ENCODE measurements at regions not wholly inside any gene's neighbourhood (a gene's known extent, or its start where the extent isn't known, plus 50 kb on each side); places are given as distances from the start of the nearest gene placed in this dataset.

DNA sequence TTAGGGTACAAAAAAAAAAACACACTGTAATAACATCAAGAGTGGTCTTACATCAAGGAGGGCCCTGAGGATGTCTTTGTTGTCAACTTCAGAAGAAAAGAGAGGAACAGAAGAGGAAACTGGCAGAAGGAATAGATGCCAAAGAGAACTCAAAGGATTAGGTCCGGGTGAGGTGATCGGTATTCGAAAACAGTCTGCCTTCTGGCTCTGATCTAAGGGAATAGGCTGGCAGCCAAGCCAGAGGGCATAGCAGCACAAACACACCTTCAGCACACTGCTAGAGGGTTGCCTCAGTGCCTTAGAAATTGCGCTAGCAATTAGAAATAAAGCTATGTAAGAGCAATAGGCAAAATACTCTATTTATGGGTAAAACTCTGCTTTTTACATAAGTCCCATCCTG, 91.4 kb upstream of the TTC29 start:
- no peak overlapping the region for H3K4me2 ChIP-seq
- no peaks in the 10 kb centered on the region for H3K36me3 ChIP-seq (replicated peaks; ENCODE audit: insufficient read depth, low read depth)
- H3K27me3 ChIP-seq: peaks cover 5% of the 10 kb centered on the region
- no peaks in the 10 kb centered on the region for H3K9me2 ChIP-seq (replicated peaks; ENCODE audit: insufficient read depth)
- no peak for DNase-seq (ENCODE audit: low spot score)
- H4K20me1 ChIP-seq (ENCODE audit: insufficient read depth, poor library complexity, severe bottlenecking): no peaks in the 10 kb centered on the region
- H3K27ac ChIP-seq: no peak overlapping the region
- H2AFZ ChIP-seq: no peak overlapping the region
- TF ChIP-seq EZH2 (IDR thresholded peaks at IDR 0.05; ENCODE audit: borderline replicate concordance) (no peak), EZH2phosphoT487 (IDR thresholded peaks at IDR 0.05; ENCODE audit: low read depth, severe bottlenecking, unreplicated experiment) (no peak), CTCF (IDR thresholded peaks at IDR 0.05; ENCODE audit: poor library complexity) (no peak)
- no peaks in the 10 kb centered on the region for H3K79me2 ChIP-seq
- H3K4me1 ChIP-seq (ENCODE audit: insufficient read depth): no peaks in the 10 kb centered on the region
- WGBS (ENCODE audit: low lambda C conversion rate, missing lambda C conversion rate): 87% methylated on average over 4 of the region's 4 CpGs
- H3K9me3 ChIP-seq (ENCODE audit: low read depth): no peaks in the 10 kb centered on the region
- H3K4me3 ChIP-seq: no peak overlapping the region

DNA sequence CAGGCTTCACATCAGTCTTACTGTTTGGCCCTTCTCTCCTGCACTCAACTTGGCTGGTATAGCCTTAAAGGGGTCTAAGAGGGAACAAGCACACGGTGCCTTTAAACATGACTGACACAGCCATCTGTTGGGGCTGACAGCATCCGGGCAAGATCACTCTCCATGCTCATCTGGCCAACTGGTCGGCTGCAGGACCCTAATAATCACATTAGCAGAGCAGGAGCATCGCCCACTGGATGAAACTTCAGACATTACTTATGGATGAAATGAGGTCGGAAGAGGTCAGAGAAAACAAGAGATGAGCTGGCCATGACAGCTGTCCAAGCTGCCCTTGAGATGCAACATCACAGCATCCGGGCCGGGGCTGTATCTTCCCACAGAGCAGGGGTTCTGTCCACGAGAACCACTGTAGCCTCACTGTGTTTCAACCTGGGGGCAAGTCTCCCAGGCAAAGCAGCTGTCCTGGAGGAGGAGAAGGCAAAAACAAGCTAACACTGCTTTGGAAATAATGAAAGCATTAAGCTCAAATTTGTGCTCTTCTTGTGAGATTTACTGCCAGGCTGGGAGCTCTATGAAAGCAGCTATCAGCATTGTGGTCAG, 94.4 kb upstream of the TTC29 start:
- no peak for DNase-seq (ENCODE audit: low spot score)
- H3K27ac ChIP-seq: no peak overlapping the region
- H4K20me1 ChIP-seq (ENCODE audit: insufficient read depth, poor library complexity, severe bottlenecking): no peaks in the 10 kb centered on the region
- H3K9me3 ChIP-seq (ENCODE audit: low read depth): no peaks in the 10 kb centered on the region
- WGBS (ENCODE audit: low lambda C conversion rate, missing lambda C conversion rate): 93% methylated on average over 8 of the region's 8 CpGs
- H3K79me2 ChIP-seq: no peaks in the 10 kb centered on the region
- H2AFZ ChIP-seq: no peak overlapping the region
- TF ChIP-seq EZH2phosphoT487 (IDR thresholded peaks at IDR 0.05; ENCODE audit: low read depth, severe bottlenecking, unreplicated experiment) (no peak), CTCF (IDR thresholded peaks at IDR 0.05; ENCODE audit: poor library complexity) (no peak), EZH2 (IDR thresholded peaks at IDR 0.05; ENCODE audit: borderline replicate concordance) (no peak)
- no peak overlapping the region for H3K4me2 ChIP-seq
- no peak overlapping the region for H3K4me3 ChIP-seq
- H3K27me3 ChIP-seq: peaks cover 5% of the 10 kb centered on the region
- no peaks in the 10 kb centered on the region for H3K9me2 ChIP-seq (replicated peaks; ENCODE audit: insufficient read depth)
- H3K36me3 ChIP-seq (replicated peaks; ENCODE audit: insufficient read depth, low read depth): no peaks in the 10 kb centered on the region
- H3K4me1 ChIP-seq (ENCODE audit: insufficient read depth): no peaks in the 10 kb centered on the region

DNA sequence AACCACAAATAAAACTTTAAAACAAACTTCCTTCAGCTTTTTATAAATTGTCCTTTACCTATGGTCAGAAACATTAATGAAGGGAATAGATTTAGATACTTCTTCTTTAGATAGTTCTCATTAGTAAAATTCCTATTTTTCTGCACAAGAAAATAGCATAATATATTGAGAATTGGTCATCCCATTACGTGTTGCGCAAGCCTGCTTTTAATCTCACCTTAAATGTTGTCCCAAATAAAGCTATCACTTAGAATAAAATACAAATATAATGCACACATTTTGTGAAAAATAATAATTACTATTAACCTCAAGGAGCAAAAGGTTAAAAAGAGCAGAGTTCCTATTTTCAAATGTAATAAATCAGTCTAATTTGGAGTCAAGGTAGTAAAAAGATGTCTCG, 95.2 kb upstream of the TTC29 start:
- TF ChIP-seq CTCF (IDR thresholded peaks at IDR 0.05; ENCODE audit: poor library complexity) (no peak), EZH2phosphoT487 (IDR thresholded peaks at IDR 0.05; ENCODE audit: low read depth, severe bottlenecking, unreplicated experiment) (no peak), EZH2 (IDR thresholded peaks at IDR 0.05; ENCODE audit: borderline replicate concordance) (no peak)
- no peak overlapping the region for H3K4me2 ChIP-seq
- no peaks in the 10 kb centered on the region for H3K9me2 ChIP-seq (replicated peaks; ENCODE audit: insufficient read depth)
- whole genome bisulfite sequencing (ENCODE audit: low lambda C conversion rate, missing lambda C conversion rate): 89% methylated on average over 3 of the region's 3 CpGs
- no peaks in the 10 kb centered on the region for H3K36me3 ChIP-seq (replicated peaks; ENCODE audit: insufficient read depth, low read depth)
- no peak overlapping the region for H3K4me3 ChIP-seq
- no peaks in the 10 kb centered on the region for H3K9me3 ChIP-seq (ENCODE audit: low read depth)
- H3K4me1 ChIP-seq (ENCODE audit: insufficient read depth): no peaks in the 10 kb centered on the region
- H4K20me1 ChIP-seq (ENCODE audit: insufficient read depth, poor library complexity, severe bottlenecking): no peaks in the 10 kb centered on the region
- no peak overlapping the region for H2AFZ ChIP-seq
- no peak for DNase-seq (ENCODE audit: low spot score)
- peaks cover 5% of the 10 kb centered on the region for H3K27me3 ChIP-seq
- no peak overlapping the region for H3K27ac ChIP-seq
- no peaks in the 10 kb centered on the region for H3K79me2 ChIP-seq
